ENCODE measurements at regions not wholly inside any gene's neighbourhood (a gene's known extent, or its start where the extent isn't known, plus 50 kb on each side); places are given as distances from the start of the nearest gene placed in this dataset.

DNA sequence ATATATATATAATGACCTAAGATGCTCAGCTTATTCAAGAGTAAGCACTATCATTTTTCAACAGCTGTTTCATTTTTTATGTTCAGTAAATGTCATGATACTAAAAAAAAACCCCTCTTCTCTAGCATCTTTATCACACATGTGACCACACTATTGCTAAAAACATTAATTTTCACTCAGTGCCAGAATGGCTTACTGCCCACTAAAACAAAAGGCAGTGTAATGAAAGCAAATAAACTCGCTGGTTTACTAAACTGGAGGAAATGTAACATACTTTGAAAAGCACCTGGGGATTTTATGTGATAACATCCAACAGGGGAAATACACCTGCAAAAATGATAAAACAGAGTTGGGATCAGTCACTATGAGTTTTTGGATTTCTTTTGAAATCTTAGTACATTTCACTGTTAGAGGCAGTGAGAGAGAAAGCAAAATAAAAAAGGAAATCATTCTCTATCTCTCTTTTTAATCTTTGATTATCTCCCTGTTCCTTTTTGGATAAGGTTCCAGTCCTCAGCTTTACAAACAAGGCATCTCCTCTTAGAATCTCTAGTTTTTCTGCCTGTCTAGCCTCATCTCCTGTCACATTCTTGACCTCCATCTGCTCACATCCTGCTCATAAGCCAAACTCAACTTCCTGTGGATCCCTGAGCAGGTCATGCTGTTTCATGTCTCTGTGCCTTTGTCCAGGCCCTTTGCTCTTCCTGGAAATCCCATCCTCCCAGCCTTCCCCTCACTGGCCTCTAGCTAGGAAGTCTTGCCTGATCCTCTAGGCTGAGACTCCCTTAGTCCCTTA lies 338.0 kb downstream of the MAN2A1 start:
- intact Hi-C loops (cut with micrococcal nuclease; ENCODE audit: unreplicated experiment), result no loop called here
- H3K36me3 ChIP-seq (ENCODE audit: control insufficient read depth, insufficient read depth, low read length), result no peaks in the 10 kb centered on the region
- Mint-ChIP-seq H3K4me3 (ENCODE audit: unreplicated experiment) (no peak overlapping the region), H3K27ac (ENCODE audit: unreplicated experiment) (no peak overlapping the region), H3K9me3 (ENCODE audit: unreplicated experiment) (no peaks in the 10 kb centered on the region), H3K4me1 (ENCODE audit: low read depth, unreplicated experiment) (no peaks in the 10 kb centered on the region), H3K36me3 (ENCODE audit: insufficient read depth, unreplicated experiment) (no peaks in the 10 kb centered on the region), H3K27me3 (ENCODE audit: insufficient read depth, unreplicated experiment) (no peaks in the 10 kb centered on the region)
- no TSS peak for BruUV-seq (replicated peaks)
- ChIA-PET POLR2A (no interaction called here), CTCF (no interaction called here)
- no peaks in the 10 kb centered on the region for H3K27me3 ChIP-seq (replicated peaks; ENCODE audit: control insufficient read depth, insufficient read depth, low read length)
- no peaks in the 10 kb centered on the region for H3K9me3 ChIP-seq
- TF ChIP-seq, protein P1, sequence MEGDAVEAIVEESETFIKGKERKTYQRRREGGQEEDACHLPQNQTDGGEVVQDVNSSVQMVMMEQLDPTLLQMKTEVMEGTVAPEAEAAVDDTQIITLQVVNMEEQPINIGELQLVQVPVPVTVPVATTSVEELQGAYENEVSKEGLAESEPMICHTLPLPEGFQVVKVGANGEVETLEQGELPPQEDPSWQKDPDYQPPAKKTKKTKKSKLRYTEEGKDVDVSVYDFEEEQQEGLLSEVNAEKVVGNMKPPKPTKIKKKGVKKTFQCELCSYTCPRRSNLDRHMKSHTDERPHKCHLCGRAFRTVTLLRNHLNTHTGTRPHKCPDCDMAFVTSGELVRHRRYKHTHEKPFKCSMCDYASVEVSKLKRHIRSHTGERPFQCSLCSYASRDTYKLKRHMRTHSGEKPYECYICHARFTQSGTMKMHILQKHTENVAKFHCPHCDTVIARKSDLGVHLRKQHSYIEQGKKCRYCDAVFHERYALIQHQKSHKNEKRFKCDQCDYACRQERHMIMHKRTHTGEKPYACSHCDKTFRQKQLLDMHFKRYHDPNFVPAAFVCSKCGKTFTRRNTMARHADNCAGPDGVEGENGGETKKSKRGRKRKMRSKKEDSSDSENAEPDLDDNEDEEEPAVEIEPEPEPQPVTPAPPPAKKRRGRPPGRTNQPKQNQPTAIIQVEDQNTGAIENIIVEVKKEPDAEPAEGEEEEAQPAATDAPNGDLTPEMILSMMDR (IDR thresholded peaks at IDR 0.05; ENCODE audit: insufficient read depth in 1 of 2, low read depth in 1 of 2, low read length in 1 of 2, severe bottlenecking in 1 of 2, unreplicated experiment in 1 of 2), result no peak
- H3K4me1 ChIP-seq, result no peaks in the 10 kb centered on the region
- no peak overlapping the region for H3K4me3 ChIP-seq (ENCODE audit: low read depth, low read length)
- no peak for DNase-seq

- Mint-ChIP-seq H3K27me3 (ENCODE audit: insufficient read depth, unreplicated experiment) (no peaks in the 10 kb centered on the region), H3K27ac (ENCODE audit: unreplicated experiment) (no peak overlapping the region), H3K4me1 (ENCODE audit: low read depth, unreplicated experiment) (no peaks in the 10 kb centered on the region), H3K9me3 (ENCODE audit: unreplicated experiment) (no peaks in the 10 kb centered on the region), H3K4me3 (ENCODE audit: unreplicated experiment) (no peak overlapping the region), H3K36me3 (ENCODE audit: insufficient read depth, unreplicated experiment) (no peaks in the 10 kb centered on the region)
- Histone ChIP-seq H3K27me3 (replicated peaks; ENCODE audit: control insufficient read depth, insufficient read depth, low read length) (no peaks in the 10 kb centered on the region), H3K36me3 (ENCODE audit: control insufficient read depth, insufficient read depth, low read length) (no peaks in the 10 kb centered on the region), H3K9me3 (no peaks in the 10 kb centered on the region), H3K4me3 (ENCODE audit: low read depth, low read length) (no peak overlapping the region), H3K4me1 (no peaks in the 10 kb centered on the region)
- TF ChIP-seq, protein P1 (IDR thresholded peaks at IDR 0.05; ENCODE audit: insufficient read depth in 1 of 2, low read depth in 1 of 2, low read length in 1 of 2, severe bottlenecking in 1 of 2, unreplicated experiment in 1 of 2), result no peak
- DNase-seq, result no peak
- POLR2A ChIA-PET, result no interaction called here
- CTCF ChIA-PET, result no interaction called here
- intact Hi-C loops (cut with micrococcal nuclease; ENCODE audit: unreplicated experiment), result no loop called here
- no TSS peak for BruUV-seq (replicated peaks)
These were observed 341.8 kb downstream of the MAN2A1 start for GRCh38 chr5:110031402-110032140.

GRCh38 chr5:110032376-110032775 lies 342.6 kb downstream of the MAN2A1 start:
- Histone ChIP-seq H3K36me3 (ENCODE audit: control insufficient read depth, insufficient read depth, low read length) (no peaks in the 10 kb centered on the region), H3K4me3 (ENCODE audit: low read depth, low read length) (no peak overlapping the region), H3K4me1 (no peaks in the 10 kb centered on the region), H3K9me3 (no peaks in the 10 kb centered on the region), H3K27me3 (replicated peaks; ENCODE audit: control insufficient read depth, insufficient read depth, low read length) (no peaks in the 10 kb centered on the region)
- BruUV-seq (replicated peaks), result no TSS peak
- intact Hi-C loops (cut with micrococcal nuclease; ENCODE audit: unreplicated experiment), result no loop called here
- no peak overlapping the region for H3K27ac Mint-ChIP-seq (ENCODE audit: unreplicated experiment)
- POLR2A ChIA-PET, result no interaction called here
- H3K4me3 Mint-ChIP-seq (ENCODE audit: unreplicated experiment), result no peak overlapping the region
- no peaks in the 10 kb centered on the region for H3K9me3 Mint-ChIP-seq (ENCODE audit: unreplicated experiment)
- CTCF ChIA-PET, result no interaction called here
- DNase-seq, result no peak
- TF ChIP-seq, protein P1 (IDR thresholded peaks at IDR 0.05; ENCODE audit: insufficient read depth in 1 of 2, low read depth in 1 of 2, low read length in 1 of 2, severe bottlenecking in 1 of 2, unreplicated experiment in 1 of 2), result no peak
- H3K4me1 Mint-ChIP-seq (ENCODE audit: low read depth, unreplicated experiment), result no peaks in the 10 kb centered on the region
- H3K27me3 Mint-ChIP-seq (ENCODE audit: insufficient read depth, unreplicated experiment), result no peaks in the 10 kb centered on the region
- H3K36me3 Mint-ChIP-seq (ENCODE audit: insufficient read depth, unreplicated experiment), result no peaks in the 10 kb centered on the region
